Lung (tissue), 11 donors: ENCODE measurements at regions not wholly inside any gene's neighbourhood (a gene's known extent, or its start where the extent isn't known, plus 50 kb on each side); places are given as distances from the start of the nearest gene placed in this dataset.

Experiments
- ATAC-seq: fragments of 200-7000 bp; cut with Tn5 transposase; one replicate; pipeline ENCODE4 v1.9.1; 2020; ENCODE audit warnings: moderate number of reproducible peaks; ENCODE audit not compliant: insufficient read depth, low FRiP score
- DNase-seq, 3 donors: peaks; one replicate each; pipeline ENCODE4 v3.0.0-alpha.2; 2013 to 2017
- H3K27ac ChIP-seq, 2 donors: one replicate each; pipeline ENCODE4 v1.5.1; 2013; ENCODE audit warnings: mild to moderate bottlenecking in 2 of 2, moderate library complexity in 2 of 2, control low read depth in 1 of 2, inconsistent platforms in 1 of 2, low read depth in 1 of 2, low read length in 1 of 2
- H3K27me3 ChIP-seq, 3 donors: one replicate each; pipeline ENCODE4 v1.5.1; 2013; ENCODE audit warnings: low read length in 2 of 3; ENCODE audit not compliant: control insufficient read depth in 3 of 3, insufficient read depth in 3 of 3
- H3K36me3 ChIP-seq, 4 donors: one replicate each; pipeline ENCODE4 v1.5.1; 2013; ENCODE audit warnings: low read length in 4 of 4, mild to moderate bottlenecking in 1 of 4, moderate library complexity in 1 of 4; ENCODE audit not compliant: control insufficient read depth in 4 of 4, insufficient read depth in 4 of 4
- H3K4me1 ChIP-seq, 5 donors: one replicate each; pipeline ENCODE4 v1.5.1; 2013; ENCODE audit warnings: low read length in 5 of 5, mild to moderate bottlenecking in 2 of 5, moderate library complexity in 1 of 5; ENCODE audit not compliant: control insufficient read depth in 5 of 5, insufficient read depth in 5 of 5
- H3K4me3 ChIP-seq: one replicate; pipeline ENCODE4 v1.5.1; 2013; ENCODE audit warnings: mild to moderate bottlenecking, control low read depth, moderate library complexity
- H3K9ac ChIP-seq, 2 donors: one replicate each; pipeline ENCODE4 v1.5.1; 2013; ENCODE audit warnings: low read length in 2 of 2, control low read depth in 1 of 2; ENCODE audit not compliant: insufficient read depth in 1 of 2
- H3K9me3 ChIP-seq, 4 donors: one replicate each; pipeline ENCODE4 v1.5.1; 2013; ENCODE audit warnings: low read length in 3 of 4, mild to moderate bottlenecking in 1 of 4, moderate library complexity in 1 of 4; ENCODE audit not compliant: control insufficient read depth in 4 of 4, insufficient read depth in 3 of 4
- WGBS, 2 donors: extraction: QIAGEN DNeasy Blood & Tissue Kit; methylation state at CpG; one replicate each; pipeline ENCODE4 v1.1.7; 2013; 5-methylcytosine and 5-hydroxymethylcytosine counted together
- TF ChIP-seq, protein P1 (sequence below): IDR thresholded peaks from 2 replicates; pipeline ENCODE4 v1.5.1; 2012; ENCODE audit warnings: mild to moderate bottlenecking; ENCODE audit errors: control extremely low read depth, extremely low read depth
- donor health status: control.
- donor health status: control.
- donor health status: Bipolar disorder and iron deficiency.
- donor health status: healthy.
- donor health status: DM: yes; HTN: yes; CAD: no.

DNA sequence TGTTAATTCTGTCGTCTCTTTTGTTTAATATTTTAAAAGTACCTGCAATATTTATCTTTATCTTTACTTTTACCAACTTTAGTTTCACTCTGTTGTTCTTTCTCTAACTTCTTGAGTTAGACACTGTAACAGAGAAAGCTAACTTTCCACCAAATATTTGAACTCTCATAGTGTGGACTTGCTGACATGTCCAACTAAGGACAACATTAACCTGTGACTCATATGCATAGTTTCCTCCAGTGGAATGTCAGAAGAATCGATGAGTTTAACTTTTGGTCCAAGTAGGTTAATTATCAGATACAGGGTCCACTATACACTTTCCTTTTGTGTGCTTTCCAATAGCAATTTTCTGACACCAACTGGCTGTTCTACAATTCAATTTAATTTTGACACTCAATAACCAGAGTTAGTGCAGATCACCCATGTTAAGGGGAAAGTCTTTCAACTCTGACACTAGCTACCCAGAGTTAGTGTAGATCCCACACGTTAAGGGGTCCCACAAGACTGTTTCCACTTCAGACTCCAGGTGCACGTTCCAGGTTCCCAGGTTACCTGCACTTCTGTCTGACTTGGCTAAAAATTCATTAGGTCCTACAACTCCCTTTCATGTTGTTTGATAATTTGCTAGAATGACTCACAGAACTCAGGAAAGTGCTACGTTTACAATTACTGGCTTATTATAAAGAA lies 559.0 kb upstream of the AMOT start:
- Histone ChIP-seq H3K4me3 (no peak overlapping the region), H3K36me3 (no peaks in the 10 kb centered on the region), H3K27me3 (peaks cover 0 to 22% (median 6%) of the 10 kb centered on the region in 3 donors), H3K9ac (no peak overlapping the region), H3K4me1 (no peaks in the 10 kb centered on the region), H3K27ac (no peak overlapping the region), H3K9me3 (peaks cover 0 to 6% (median 0%) of the 10 kb centered on the region in 4 donors)
- ATAC-seq (no peak), DNase-seq (no peak)
- WGBS, 2 donors: 59 to 78% methylated on average over 5 of the region's 5 CpGs
- TF ChIP-seq, protein P1, sequence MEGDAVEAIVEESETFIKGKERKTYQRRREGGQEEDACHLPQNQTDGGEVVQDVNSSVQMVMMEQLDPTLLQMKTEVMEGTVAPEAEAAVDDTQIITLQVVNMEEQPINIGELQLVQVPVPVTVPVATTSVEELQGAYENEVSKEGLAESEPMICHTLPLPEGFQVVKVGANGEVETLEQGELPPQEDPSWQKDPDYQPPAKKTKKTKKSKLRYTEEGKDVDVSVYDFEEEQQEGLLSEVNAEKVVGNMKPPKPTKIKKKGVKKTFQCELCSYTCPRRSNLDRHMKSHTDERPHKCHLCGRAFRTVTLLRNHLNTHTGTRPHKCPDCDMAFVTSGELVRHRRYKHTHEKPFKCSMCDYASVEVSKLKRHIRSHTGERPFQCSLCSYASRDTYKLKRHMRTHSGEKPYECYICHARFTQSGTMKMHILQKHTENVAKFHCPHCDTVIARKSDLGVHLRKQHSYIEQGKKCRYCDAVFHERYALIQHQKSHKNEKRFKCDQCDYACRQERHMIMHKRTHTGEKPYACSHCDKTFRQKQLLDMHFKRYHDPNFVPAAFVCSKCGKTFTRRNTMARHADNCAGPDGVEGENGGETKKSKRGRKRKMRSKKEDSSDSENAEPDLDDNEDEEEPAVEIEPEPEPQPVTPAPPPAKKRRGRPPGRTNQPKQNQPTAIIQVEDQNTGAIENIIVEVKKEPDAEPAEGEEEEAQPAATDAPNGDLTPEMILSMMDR: no peak

DNA sequence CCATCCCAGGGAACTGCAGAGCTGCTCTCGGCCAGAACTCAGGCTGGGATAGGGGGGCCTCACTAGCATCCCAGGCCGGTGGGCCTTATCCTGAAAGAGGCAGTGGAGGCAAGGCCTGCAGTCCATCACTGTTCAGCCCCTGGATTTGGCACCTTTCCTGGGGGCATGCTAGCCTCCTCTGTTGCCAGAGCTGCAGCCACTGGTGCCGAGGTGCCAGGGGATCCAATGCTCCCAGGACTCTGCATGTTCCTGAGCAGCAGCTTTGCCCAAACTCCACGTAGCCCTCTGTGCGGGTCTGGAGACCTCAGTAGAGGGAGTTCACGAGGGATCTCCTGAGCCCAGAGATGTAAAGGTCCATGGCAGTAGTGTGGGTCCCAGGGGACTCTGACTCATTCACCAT lies 551.7 kb upstream of the AMOT start:
- Histone ChIP-seq H3K27ac (no peak overlapping the region), H3K4me1 (no peaks in the 10 kb centered on the region), H3K4me3 (no peak overlapping the region), H3K9ac (no peak overlapping the region), H3K27me3 (peaks cover 0 to 13% (median 2%) of the 10 kb centered on the region in 3 donors), H3K36me3 (no peaks in the 10 kb centered on the region), H3K9me3 (peaks cover 0 to 3% (median 0%) of the 10 kb centered on the region in 4 donors)
- TF ChIP-seq, protein P1: no peak
- WGBS, 2 donors: 80 to 90% methylated on average over 6 of the region's 6 CpGs
- ATAC-seq (no peak), DNase-seq (no peak)

DNA sequence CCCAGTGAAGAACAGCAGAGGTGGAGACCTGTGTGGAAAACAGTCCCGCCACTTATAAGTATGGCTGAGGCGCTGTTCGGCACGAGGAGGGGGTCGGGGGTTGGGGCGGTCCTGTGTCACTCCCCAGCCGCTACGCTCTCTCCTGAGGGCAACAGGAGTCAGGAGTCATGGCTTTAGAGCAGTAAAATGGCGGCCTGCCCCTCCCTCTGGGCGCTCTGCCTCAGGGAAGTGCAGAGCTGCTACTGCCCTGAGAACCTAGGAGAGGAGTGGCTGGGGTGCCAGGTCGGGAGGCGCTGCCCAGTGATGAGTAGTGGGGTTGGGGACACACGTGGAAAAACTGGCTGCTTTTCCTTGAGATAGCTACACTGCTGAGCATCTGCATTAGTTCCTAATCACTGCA lies 551.2 kb upstream of the AMOT start:
- peaks cover 0 to 13% (median 2%) of the 10 kb centered on the region in 3 donors for H3K27me3 ChIP-seq
- TF ChIP-seq, protein P1: no peak
- H3K27ac ChIP-seq: no peak overlapping the region
- WGBS, 2 donors: 87 to 93% methylated on average over 7 to 13 of the region's 13 CpGs
- DNase-seq (no peak), ATAC-seq (no peak)
- no peaks in the 10 kb centered on the region for H3K36me3 ChIP-seq
- H3K4me3 ChIP-seq: no peak overlapping the region
- H3K9me3 ChIP-seq: peaks cover 0 to 3% (median 0%) of the 10 kb centered on the region in 4 donors
- H3K9ac ChIP-seq: no peak overlapping the region
- no peaks in the 10 kb centered on the region for H3K4me1 ChIP-seq
